IMR-90 (cell line): ENCODE measurements at regions not wholly inside any gene's neighbourhood (a gene's known extent, or its start where the extent isn't known, plus 50 kb on each side); places are given as distances from the start of the nearest gene placed in this dataset.

ENCODE experiments used
- ATAC-seq: fragments of 200-7000 bp; cut with Tn5 transposase; 2 replicates; pipeline ENCODE4 v1.9.1; 2020; ENCODE audit warnings: low read depth, mild to moderate bottlenecking, moderate library complexity
- BruUV-seq: library from RNA; stranded (reverse); fragments of 400-500 nt; replicated peaks from 2 replicates; lab custom pipeline; 2021; lab: Mats Ljungman, UMichigan
- CTCF ChIA-PET: fragments of 300-600 bp; formaldehyde crosslinking; extraction: SDS; loops from one replicate; lab custom pipeline; 2021; ENCODE audit warnings: antibody characterized with exemption; lab: Yijun Ruan, JAX
- POLR2A ChIA-PET: fragments of 300-600 bp; sonication (Branson Sonifier 250); formaldehyde crosslinking; loops from one replicate; lab custom pipeline; 2022; ENCODE audit warnings: antibody characterized with exemption; ENCODE audit not compliant: unreplicated experiment; lab: Charles Lee
- DNase-seq: peaks from one replicate; pipeline ENCODE4 v3.0.0; 2013
- H2AFZ ChIP-seq: replicated peaks from 2 replicates; pipeline ENCODE3; 2013; ENCODE audit warnings: low read length, mild to moderate bottlenecking; ENCODE audit not compliant: poor library complexity
- H2AK5ac ChIP-seq: 2 replicates; pipeline ENCODE4 v1.6.1; 2013; ENCODE audit warnings: low read depth, low read length, inconsistent platforms
- H2AK9ac ChIP-seq: replicated peaks from 2 replicates; pipeline ENCODE3; 2013; ENCODE audit warnings: mild to moderate bottlenecking, low read depth, low read length, moderate library complexity; ENCODE audit not compliant: poor library complexity
- H2BK120ac ChIP-seq: 2 replicates; pipeline ENCODE4 v1.6.1; 2013; ENCODE audit warnings: low read depth, low read length, inconsistent platforms
- H2BK15ac ChIP-seq: 3 replicates; pipeline ENCODE4 v1.6.1; 2013; ENCODE audit warnings: low read depth, low read length, inconsistent platforms
- H2BK20ac ChIP-seq: 2 replicates; pipeline ENCODE4 v1.6.1; 2013; ENCODE audit warnings: low read depth, mild to moderate bottlenecking, inconsistent platforms, low read length, moderate library complexity
- H2BK5ac ChIP-seq: 2 replicates; pipeline ENCODE4 v1.6.1; 2013; ENCODE audit warnings: mild to moderate bottlenecking, low read depth, low read length, inconsistent platforms; ENCODE audit not compliant: poor library complexity, severe bottlenecking
- H3K14ac ChIP-seq: replicated peaks from 2 replicates; pipeline ENCODE4 v1.6.1; 2013; ENCODE audit warnings: low read depth, low read length, inconsistent platforms
- H3K18ac ChIP-seq: 2 replicates; pipeline ENCODE4 v1.6.1; 2013; ENCODE audit warnings: low read depth, low read length, control low read depth
- H3K23ac ChIP-seq: 2 replicates; pipeline ENCODE4 v1.6.1; 2013; ENCODE audit warnings: low read depth, low read length, inconsistent platforms
- H3K27ac ChIP-seq: 2 replicates; pipeline ENCODE4 v1.5.1; 2013; ENCODE audit warnings: mild to moderate bottlenecking, control low read depth, low read length; ENCODE audit not compliant: insufficient read depth
- H3K27me3 ChIP-seq: 2 replicates; pipeline ENCODE4 v1.6.1; 2013; ENCODE audit warnings: low read length; ENCODE audit not compliant: control insufficient read depth, insufficient read depth
- H3K36me3 ChIP-seq: 2 replicates; pipeline ENCODE4 v1.6.1; 2013; ENCODE audit warnings: low read length, mixed read lengths; ENCODE audit not compliant: control insufficient read depth, insufficient read depth
- H3K4ac ChIP-seq: 2 replicates; pipeline ENCODE4 v1.6.1; 2013; ENCODE audit warnings: low read depth, low read length, inconsistent platforms
- H3K4me1 ChIP-seq: 2 replicates; pipeline ENCODE4 v1.6.1; 2013; ENCODE audit warnings: low read length, mixed read lengths; ENCODE audit not compliant: control insufficient read depth, insufficient read depth
- H3K4me2 ChIP-seq: 2 replicates; pipeline ENCODE4 v1.6.1; 2013; ENCODE audit warnings: low read depth, mild to moderate bottlenecking, control low read depth, low read length, moderate library complexity
- H3K4me3 ChIP-seq: 2 replicates; pipeline ENCODE4 v1.5.1; 2013; ENCODE audit warnings: low read depth, mild to moderate bottlenecking, control low read depth, low read length, moderate library complexity; ENCODE audit not compliant: insufficient read depth
- H3K56ac ChIP-seq: 2 replicates; pipeline ENCODE4 v1.6.1; 2013; ENCODE audit warnings: low read length, inconsistent platforms; ENCODE audit not compliant: insufficient read depth; ENCODE audit errors: extremely low read depth
- H3K79me1 ChIP-seq, 2 experiments: 2 replicates each; pipeline ENCODE4 v1.6.1; 2013; ENCODE audit warnings: low read length in 2 of 2, inconsistent platforms in 1 of 2, low read depth in 1 of 2
- H3K9ac ChIP-seq: 2 replicates; pipeline ENCODE4 v1.6.1; 2013; ENCODE audit warnings: low read depth, low read length, control low read depth
- H3K9me1 ChIP-seq: 2 replicates; pipeline ENCODE4 v1.6.1; 2013; ENCODE audit warnings: low read length, inconsistent platforms; ENCODE audit not compliant: insufficient read depth
- H3K9me3 ChIP-seq: 2 replicates; pipeline ENCODE4 v1.6.1; 2013; ENCODE audit warnings: low read length; ENCODE audit not compliant: control insufficient read depth, insufficient read depth
- H4K20me1 ChIP-seq: 2 replicates; pipeline ENCODE4 v1.6.1; 2013; ENCODE audit warnings: low read length, inconsistent platforms; ENCODE audit not compliant: insufficient read depth
- H4K5ac ChIP-seq: 2 replicates; pipeline ENCODE4 v1.6.1; 2013; ENCODE audit warnings: mild to moderate bottlenecking, low read depth, low read length, control low read depth
- H4K8ac ChIP-seq, 2 experiments: 2 replicates each; pipeline ENCODE4 v1.6.1; 2013; ENCODE audit warnings: low read depth in 2 of 2, low read length in 2 of 2, control low read depth in 1 of 2, inconsistent platforms in 1 of 2
- H4K91ac ChIP-seq: 2 replicates; pipeline ENCODE4 v1.6.1; 2013; ENCODE audit warnings: low read depth, low read length, inconsistent platforms; ENCODE audit not compliant: insufficient read depth
- BHLHE40 ChIP-seq: fragments of 150-350 bp; IDR thresholded peaks from 2 replicates; pipeline ENCODE4 v1.6.1; 2016; ENCODE audit warnings: mild to moderate bottlenecking, low read depth, low read length
- CEBPB ChIP-seq: IDR thresholded peaks from 2 replicates; pipeline ENCODE4 v1.6.1; 2012; ENCODE audit warnings: low read depth, low read length, improper control_type of control experiment
- CHD1 ChIP-seq: IDR thresholded peaks from 2 replicates; pipeline ENCODE4 v1.6.1; 2012; ENCODE audit warnings: low read depth, low read length, improper control_type of control experiment
- FOS ChIP-seq: fragments of 150-350 bp; IDR thresholded peaks from 2 replicates; pipeline ENCODE4 v1.6.1; 2016; ENCODE audit warnings: low read depth, low read length
- MAZ ChIP-seq: IDR thresholded peaks from 2 replicates; pipeline ENCODE4 v1.6.1; 2012; ENCODE audit warnings: low read depth, mild to moderate bottlenecking, low read length, improper control_type of control experiment, moderate library complexity, borderline replicate concordance
- MXI1 ChIP-seq: IDR thresholded peaks from 2 replicates; pipeline ENCODE4 v1.6.1; 2012; ENCODE audit warnings: low read depth, mild to moderate bottlenecking, low read length, moderate library complexity, borderline replicate concordance
- NFE2L2 ChIP-seq: fragments of 150-350 bp; IDR thresholded peaks from 2 replicates; pipeline ENCODE4 v1.6.1; 2016; ENCODE audit warnings: low read depth, mild to moderate bottlenecking, low read length
- RAD21 ChIP-seq: IDR thresholded peaks from 2 replicates; pipeline ENCODE4 v1.6.1; 2012; ENCODE audit warnings: low read length, improper control_type of control experiment
- RCOR1 ChIP-seq: IDR thresholded peaks from 2 replicates; pipeline ENCODE4 v1.6.1; 2012; ENCODE audit warnings: mild to moderate bottlenecking, low read length, improper control_type of control experiment; ENCODE audit not compliant: insufficient replicate concordance
- RFX5 ChIP-seq: IDR thresholded peaks from 2 replicates; pipeline ENCODE4 v1.8.0; 2012; ENCODE audit warnings: low read depth, mild to moderate bottlenecking, low read length, moderate library complexity
- SMC3 ChIP-seq: fragments of 150-350 bp; IDR thresholded peaks from 2 replicates; pipeline ENCODE4 v1.6.1; 2016; ENCODE audit warnings: low read depth, mild to moderate bottlenecking, antibody characterized with exemption, low read length, moderate library complexity
- WGBS, 2 experiments: methylation state at CpG; one replicate each; pipeline versions ENCODE4 v1.1.5 to v1.1.7; 2013; ENCODE audit warnings: missing lambda C conversion rate in 2 of 2; ENCODE audit not compliant: insufficient read length in 1 of 2; ENCODE audit errors: extremely low coverage in 2 of 2; 5-methylcytosine and 5-hydroxymethylcytosine counted together
- dilution Hi-C: fragments of 300-500 bp; cut with HindIII; formaldehyde crosslinking; loops from one replicate; pipeline ENCODE4 v1.14.3; 2018; ENCODE audit warnings: low sequenced_read_pairs; ENCODE audit not compliant: unreplicated experiment
- in situ Hi-C: fragments of 300-500 bp; cut with MboI; formaldehyde crosslinking; loops from 3 replicates; pipeline ENCODE4 v1.14.3; 2019; ENCODE audit warnings: low sequenced_read_pairs, inconsistent platforms, mixed read lengths
- intact Hi-C: fragments of 100-400 bp; cut with micrococcal nuclease; formaldehyde crosslinking; loops from 2 replicates; pipeline ENCODE4 v1.10.0; 2022
- TF ChIP-seq, protein P1 (sequence below): fragments of 150-350 bp; IDR thresholded peaks from 2 replicates; pipeline ENCODE4 v1.6.1; 2016; ENCODE audit warnings: low read depth, mild to moderate bottlenecking, low read length, moderate library complexity, borderline replicate concordance
- TF ChIP-seq, protein P2 (sequence below): fragments of 150-350 bp; IDR thresholded peaks from 2 replicates; pipeline ENCODE4 v1.6.1; 2017; ENCODE audit warnings: mild to moderate bottlenecking, antibody characterized with exemption, low read length, low read depth
- TF ChIP-seq, protein P3 (sequence below): conservative IDR thresholded peaks from 2 replicates; pipeline ENCODE4 v1.5.1; 2012; ENCODE audit warnings: mild to moderate bottlenecking, low read depth, low read length, improper control_type of control experiment

DNA sequence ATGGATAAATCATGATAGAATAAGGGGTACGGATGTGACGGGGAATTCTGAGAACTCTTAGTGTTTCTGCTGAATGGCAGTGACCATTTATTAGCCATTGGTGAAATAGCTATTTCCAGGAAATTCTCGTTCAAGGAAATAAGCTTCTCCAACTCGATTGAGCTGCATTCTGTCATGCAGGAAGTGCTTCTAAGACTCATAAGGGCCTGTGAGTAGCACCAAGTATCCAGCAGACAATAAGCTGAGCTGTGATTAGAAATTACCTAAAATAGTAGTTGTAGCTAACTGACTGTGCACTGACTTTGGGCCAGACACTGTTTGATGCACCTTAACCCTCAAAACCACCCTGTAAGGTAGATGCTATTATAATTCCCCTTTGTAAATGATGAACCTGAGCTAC lies 107.8 kb upstream of the IRX5 start:
- no peak overlapping the region for H2BK120ac ChIP-seq
- no peak overlapping the region for H4K8ac ChIP-seq
- H3K4ac ChIP-seq, result no peak overlapping the region
- ATAC-seq, result no peak
- dilution Hi-C loops (no loop called here), intact Hi-C loops (no loop called here), in situ Hi-C loops (no loop called here)
- no peak overlapping the region for H3K9ac ChIP-seq
- H3K27ac ChIP-seq, result no peak overlapping the region
- peaks cover 2% of the 10 kb centered on the region; the same call in 1 of the 2 replicates for H3K9me3 ChIP-seq
- H3K23ac ChIP-seq, result no peak overlapping the region
- H3K36me3 ChIP-seq, result no peaks in the 10 kb centered on the region
- H2AK9ac ChIP-seq, result no peak overlapping the region
- H3K27me3 ChIP-seq, result no peaks in the 10 kb centered on the region
- H3K79me1 ChIP-seq, result no peaks in the 10 kb centered on the region
- no peaks in the 10 kb centered on the region for H3K4me1 ChIP-seq
- WGBS, 2 experiments, result no CpG with 5 or more reads among the region's 4 CpGs
- H3K4me3 ChIP-seq, result no peak overlapping the region
- H3K4me2 ChIP-seq, result no peak overlapping the region
- ChIA-PET POLR2A (no interaction called here), CTCF (no interaction called here)
- TF ChIP-seq CHD1, result no peak
- no peak for TF ChIP-seq MAZ
- TF ChIP-seq, protein P1, sequence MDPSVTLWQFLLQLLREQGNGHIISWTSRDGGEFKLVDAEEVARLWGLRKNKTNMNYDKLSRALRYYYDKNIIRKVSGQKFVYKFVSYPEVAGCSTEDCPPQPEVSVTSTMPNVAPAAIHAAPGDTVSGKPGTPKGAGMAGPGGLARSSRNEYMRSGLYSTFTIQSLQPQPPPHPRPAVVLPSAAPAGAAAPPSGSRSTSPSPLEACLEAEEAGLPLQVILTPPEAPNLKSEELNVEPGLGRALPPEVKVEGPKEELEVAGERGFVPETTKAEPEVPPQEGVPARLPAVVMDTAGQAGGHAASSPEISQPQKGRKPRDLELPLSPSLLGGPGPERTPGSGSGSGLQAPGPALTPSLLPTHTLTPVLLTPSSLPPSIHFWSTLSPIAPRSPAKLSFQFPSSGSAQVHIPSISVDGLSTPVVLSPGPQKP, result no peak
- TF ChIP-seq NFE2L2, result no peak
- TF ChIP-seq MXI1, result no peak
- no peak for TF ChIP-seq SMC3
- TF ChIP-seq BHLHE40, result no peak
- TF ChIP-seq, protein P2, sequence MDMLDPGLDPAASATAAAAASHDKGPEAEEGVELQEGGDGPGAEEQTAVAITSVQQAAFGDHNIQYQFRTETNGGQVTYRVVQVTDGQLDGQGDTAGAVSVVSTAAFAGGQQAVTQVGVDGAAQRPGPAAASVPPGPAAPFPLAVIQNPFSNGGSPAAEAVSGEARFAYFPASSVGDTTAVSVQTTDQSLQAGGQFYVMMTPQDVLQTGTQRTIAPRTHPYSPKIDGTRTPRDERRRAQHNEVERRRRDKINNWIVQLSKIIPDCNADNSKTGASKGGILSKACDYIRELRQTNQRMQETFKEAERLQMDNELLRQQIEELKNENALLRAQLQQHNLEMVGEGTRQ, result no peak
- TF ChIP-seq RAD21, result no peak
- TF ChIP-seq RCOR1, result no peak
- TF ChIP-seq, protein P3, sequence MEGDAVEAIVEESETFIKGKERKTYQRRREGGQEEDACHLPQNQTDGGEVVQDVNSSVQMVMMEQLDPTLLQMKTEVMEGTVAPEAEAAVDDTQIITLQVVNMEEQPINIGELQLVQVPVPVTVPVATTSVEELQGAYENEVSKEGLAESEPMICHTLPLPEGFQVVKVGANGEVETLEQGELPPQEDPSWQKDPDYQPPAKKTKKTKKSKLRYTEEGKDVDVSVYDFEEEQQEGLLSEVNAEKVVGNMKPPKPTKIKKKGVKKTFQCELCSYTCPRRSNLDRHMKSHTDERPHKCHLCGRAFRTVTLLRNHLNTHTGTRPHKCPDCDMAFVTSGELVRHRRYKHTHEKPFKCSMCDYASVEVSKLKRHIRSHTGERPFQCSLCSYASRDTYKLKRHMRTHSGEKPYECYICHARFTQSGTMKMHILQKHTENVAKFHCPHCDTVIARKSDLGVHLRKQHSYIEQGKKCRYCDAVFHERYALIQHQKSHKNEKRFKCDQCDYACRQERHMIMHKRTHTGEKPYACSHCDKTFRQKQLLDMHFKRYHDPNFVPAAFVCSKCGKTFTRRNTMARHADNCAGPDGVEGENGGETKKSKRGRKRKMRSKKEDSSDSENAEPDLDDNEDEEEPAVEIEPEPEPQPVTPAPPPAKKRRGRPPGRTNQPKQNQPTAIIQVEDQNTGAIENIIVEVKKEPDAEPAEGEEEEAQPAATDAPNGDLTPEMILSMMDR, result no peak
- TF ChIP-seq CEBPB, result no peak
- no peak for TF ChIP-seq FOS
- no peak for TF ChIP-seq RFX5
- no peak overlapping the region for H4K5ac ChIP-seq
- DNase-seq, result no peak
- H3K9me1 ChIP-seq, result no peaks in the 10 kb centered on the region
- H2BK5ac ChIP-seq, result no peak overlapping the region
- H3K18ac ChIP-seq, result no peak overlapping the region
- BruUV-seq, result no TSS peak
- no peak overlapping the region for H2BK20ac ChIP-seq
- H3K56ac ChIP-seq, result no peak overlapping the region
- no peak overlapping the region for H2AFZ ChIP-seq
- no peaks in the 10 kb centered on the region for H4K20me1 ChIP-seq
- no peak overlapping the region for H2AK5ac ChIP-seq
- H4K91ac ChIP-seq, result no peak overlapping the region
- no peak overlapping the region for H3K14ac ChIP-seq
- no peak overlapping the region for H2BK15ac ChIP-seq
